ENCODE measurements at regions not wholly inside any gene's neighbourhood (a gene's known extent, or its start where the extent isn't known, plus 50 kb on each side); places are given as distances from the start of the nearest gene placed in this dataset.
A peak's percentile ranks its signal among the peaks of the same experiment; 100 is the strongest.

- peak overlapping the region; percentile 48; the same call in 1 of the 2 replicates for H2AFZ ChIP-seq (ENCODE audit: low read depth, low read length)
- no peaks in the 10 kb centered on the region for H3K27me3 ChIP-seq (ENCODE audit: insufficient read depth, low read length, poor library complexity)
- DNase-seq: peak; percentile 82
- peak overlapping the region; percentile 99 for H3K27ac ChIP-seq (ENCODE audit: low read length)
- peaks cover 11% of the 10 kb centered on the region for H3K36me3 ChIP-seq (ENCODE audit: insufficient read depth, low read length)
- TF ChIP-seq CTCF (IDR thresholded peaks at IDR 0.05; ENCODE audit: borderline replicate concordance, extremely low read depth, low read length, poor library complexity, severe bottlenecking) (no peak), EZH2 (IDR thresholded peaks at IDR 0.05; ENCODE audit: borderline replicate concordance, low read depth, low read length, severe bottlenecking) (no peak)
- H3K9me3 ChIP-seq (ENCODE audit: insufficient read depth, low read length, severe bottlenecking): no peaks in the 10 kb centered on the region
- peaks cover 14% of the 10 kb centered on the region for H3K79me2 ChIP-seq (ENCODE audit: insufficient read depth, low read length)
- ATAC-seq (ENCODE audit: insufficient read depth, low read depth): peak; percentile 79
- H3K9ac ChIP-seq (ENCODE audit: low read depth, low read length): peak overlapping the region; percentile 87
- H3K4me1 ChIP-seq (ENCODE audit: insufficient read depth, low read length): peaks cover 57% of the 10 kb centered on the region
- H4K20me1 ChIP-seq (ENCODE audit: insufficient read depth, low read length): no peaks in the 10 kb centered on the region
- peak overlapping the region; percentile 75 for H3K4me2 ChIP-seq (ENCODE audit: insufficient read depth, low read length)
- H3K4me3 ChIP-seq (ENCODE audit: low read depth in 1 of 2, low read length in 2 of 2): peak overlapping the region; percentile 60 to 71
These were observed 136.7 kb downstream of the HFE start for GRCh38 chr6:26223650-26224546.

GRCh38 chr6:26224547-26224912 is 137.3 kb downstream of the HFE start:
- Histone ChIP-seq H3K4me3 (ENCODE audit: low read depth in 1 of 2, low read length in 2 of 2) (peak overlapping the region; percentile 60 to 71), H4K20me1 (ENCODE audit: insufficient read depth, low read length) (no peaks in the 10 kb centered on the region), H3K4me1 (ENCODE audit: insufficient read depth, low read length) (peaks cover 60% of the 10 kb centered on the region), H3K4me2 (ENCODE audit: insufficient read depth, low read length) (peak overlapping the region; percentile 75), H3K36me3 (ENCODE audit: insufficient read depth, low read length) (peaks cover 11% of the 10 kb centered on the region), H2AFZ (ENCODE audit: low read depth, low read length) (no peak overlapping the region; the same call in 1 of the 2 replicates), H3K27ac (ENCODE audit: low read length) (peak overlapping the region; percentile 99), H3K79me2 (ENCODE audit: insufficient read depth, low read length) (peaks cover 14% of the 10 kb centered on the region), H3K27me3 (ENCODE audit: insufficient read depth, low read length, poor library complexity) (no peaks in the 10 kb centered on the region), H3K9me3 (ENCODE audit: insufficient read depth, low read length, severe bottlenecking) (no peaks in the 10 kb centered on the region), H3K9ac (ENCODE audit: low read depth, low read length) (peak overlapping the region; percentile 87)
- no peak for TF ChIP-seq EZH2 (IDR thresholded peaks at IDR 0.05; ENCODE audit: borderline replicate concordance, low read depth, low read length, severe bottlenecking)
- no peak for TF ChIP-seq CTCF (IDR thresholded peaks at IDR 0.05; ENCODE audit: borderline replicate concordance, extremely low read depth, low read length, poor library complexity, severe bottlenecking)
- ATAC-seq (ENCODE audit: insufficient read depth, low read depth) (no peak), DNase-seq (no peak)

GRCh38 chr6:26224940-26225847 is 138.0 kb downstream of the HFE start:
- Histone ChIP-seq H2AFZ (ENCODE audit: low read depth, low read length) (no peak overlapping the region), H3K9me3 (ENCODE audit: insufficient read depth, low read length, severe bottlenecking) (no peaks in the 10 kb centered on the region), H4K20me1 (ENCODE audit: insufficient read depth, low read length) (no peaks in the 10 kb centered on the region), H3K4me3 (ENCODE audit: low read depth in 1 of 2, low read length in 2 of 2) (peak overlapping the region; percentile 60 to 71; a peak in 3 of 4 replicates), H3K27me3 (ENCODE audit: insufficient read depth, low read length, poor library complexity) (no peaks in the 10 kb centered on the region), H3K36me3 (ENCODE audit: insufficient read depth, low read length) (peaks cover 11% of the 10 kb centered on the region), H3K9ac (ENCODE audit: low read depth, low read length) (peak overlapping the region; percentile 87), H3K27ac (ENCODE audit: low read length) (peak overlapping the region; percentile 99), H3K4me2 (ENCODE audit: insufficient read depth, low read length) (peak overlapping the region; percentile 75), H3K79me2 (ENCODE audit: insufficient read depth, low read length) (peaks cover 14% of the 10 kb centered on the region), H3K4me1 (ENCODE audit: insufficient read depth, low read length) (peaks cover 55% of the 10 kb centered on the region)
- TF ChIP-seq CTCF (IDR thresholded peaks at IDR 0.05; ENCODE audit: borderline replicate concordance, extremely low read depth, low read length, poor library complexity, severe bottlenecking) (no peak), EZH2 (IDR thresholded peaks at IDR 0.05; ENCODE audit: borderline replicate concordance, low read depth, low read length, severe bottlenecking) (no peak)
- ATAC-seq (ENCODE audit: insufficient read depth, low read depth): no peak
- no peak for DNase-seq
